Left lung (tissue), 4 donors: ENCODE measurements at regions not wholly inside any gene's neighbourhood (a gene's known extent, or its start where the extent isn't known, plus 50 kb on each side); places are given as distances from the start of the nearest gene placed in this dataset.

ENCODE experiments used
- ATAC-seq: fragments of 200-7000 bp; cut with Tn5 transposase; one replicate; pipeline ENCODE4 v1.9.1; 2020; ENCODE audit warnings: moderate library complexity
- DNase-seq, 4 donors: peaks; one replicate each; pipeline ENCODE4 v3.0.0-alpha.2; 2013 to 2020
- H3K27ac ChIP-seq, 2 donors: fragments of 200-600 bp; sonication (generic) in 1 of 2; one replicate each; pipeline versions ENCODE4 v1.5.0 to v1.8.0; 2020 to 2021
- H3K27me3 ChIP-seq, 2 donors: fragments of 200-600 bp; sonication (generic) in 1 of 2; one replicate each; pipeline versions ENCODE4 v1.5.0 to v1.8.0; 2020 to 2021
- H3K36me3 ChIP-seq, 2 donors: fragments of 200-600 bp; sonication (generic) in 1 of 2; one replicate each; pipeline versions ENCODE4 v1.5.0 to v1.8.0; 2020 to 2021
- H3K4me1 ChIP-seq, 2 donors: fragments of 200-600 bp; one replicate each; pipeline ENCODE4 v1.8.0; 2021
- H3K4me3 ChIP-seq, 2 donors: fragments of 200-600 bp; sonication (generic) in 1 of 2; one replicate each; pipeline versions ENCODE4 v1.5.0 to v1.8.0; 2020 to 2021; ENCODE audit warnings: mild to moderate bottlenecking in 1 of 2
- H3K9me3 ChIP-seq, 2 donors: fragments of 200-600 bp; sonication (generic) in 1 of 2; one replicate each; pipeline versions ENCODE4 v1.5.0 to v1.8.0; 2020 to 2021
- CTCF ChIP-seq, 2 donors: fragments of 200-600 bp; sonication (generic) in 1 of 2; IDR thresholded peaks; one replicate each; pipeline versions ENCODE4 v1.5.0 to v1.8.0; 2021; ENCODE audit warnings: antibody characterized with exemption in 2 of 2
- intact Hi-C, 2 donors: fragments of 100-400 bp; cut with DNase I; formaldehyde crosslinking; loops; one replicate each; pipeline versions ENCODE4 v1.11.2 to v1.14.2; 2022
- donor health status: DM: no; HTN: yes; CAD: no.
- donor health status: DM: no; HTN: no; CAD: no.

DNA sequence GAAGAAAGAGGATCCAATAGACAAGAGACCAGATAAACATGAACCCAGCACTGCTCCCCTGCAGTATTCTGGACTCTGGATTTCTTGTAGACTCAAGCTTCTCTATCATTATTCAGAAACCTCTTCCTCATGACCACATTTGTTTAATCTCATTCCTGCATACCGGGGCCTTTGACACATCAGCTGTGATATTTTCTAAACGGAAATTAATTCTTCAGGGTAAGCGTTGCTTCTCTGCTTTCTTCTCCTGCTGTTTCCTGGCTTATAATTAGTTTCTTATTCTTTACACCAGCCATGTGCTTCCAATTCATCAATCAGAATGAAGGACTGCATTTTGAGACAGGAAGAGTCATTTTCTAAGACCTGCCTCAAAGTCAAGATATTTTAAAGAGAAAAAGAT lies 54.2 kb upstream of the TARP start:
- no peak for DNase-seq
- no peak for TF ChIP-seq CTCF (IDR thresholded peaks at IDR 0.05)
- H3K36me3 ChIP-seq = no peaks in the 10 kb centered on the region
- H3K4me1 ChIP-seq = no peaks in the 10 kb centered on the region
- intact Hi-C loops = no loop called here
- no peaks in the 10 kb centered on the region for H3K27me3 ChIP-seq
- no peak overlapping the region for H3K4me3 ChIP-seq
- H3K9me3 ChIP-seq = no peaks in the 10 kb centered on the region
- no peak overlapping the region for H3K27ac ChIP-seq
- no peak for ATAC-seq
